Testis (tissue), 2 donors: ENCODE measurements at regions not wholly inside any gene's neighbourhood (a gene's known extent, or its start where the extent isn't known, plus 50 kb on each side); places are given as distances from the start of the nearest gene placed in this dataset.

Experiments used
- POLR2A ChIP-seq: fragments of 450-650 bp; IDR thresholded peaks from one replicate; pipeline ENCODE4 v1.6.1; 2017; ENCODE audit warnings: antibody characterized with exemption, mild to moderate bottlenecking, moderate library complexity
- TF ChIP-seq, protein P1 (sequence below), 3 experiments: fragments of 450-650 bp in 2 of 3; fragments of 200-600 bp in 1 of 3; sonication (generic) in 1 of 3; IDR thresholded peaks; one replicate each; pipeline ENCODE4 v1.5.1; 2016 to 2019; ENCODE audit warnings: antibody characterized with exemption in 3 of 3, mild to moderate bottlenecking in 2 of 3, moderate library complexity in 1 of 3

DNA sequence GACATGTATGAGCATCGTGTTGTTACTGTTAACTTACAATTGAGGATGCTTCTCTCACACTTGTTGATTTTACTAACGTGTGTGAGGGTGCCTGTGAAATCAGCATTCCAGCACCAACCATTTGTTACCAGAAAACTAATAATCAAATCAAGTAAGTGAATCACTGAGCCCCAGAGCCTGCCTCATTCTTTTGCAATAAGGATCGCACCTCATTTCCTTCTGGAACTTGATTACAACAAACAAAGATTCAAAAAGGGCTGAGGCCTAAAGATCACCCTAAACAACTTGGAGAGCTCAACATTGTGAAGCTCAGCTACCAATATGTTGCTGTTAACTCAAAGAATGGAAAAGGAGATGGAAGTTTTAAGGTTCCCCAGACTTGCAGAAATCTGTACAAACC lies 274.7 kb downstream of the TFAP2A start:
- TF ChIP-seq, protein P1, sequence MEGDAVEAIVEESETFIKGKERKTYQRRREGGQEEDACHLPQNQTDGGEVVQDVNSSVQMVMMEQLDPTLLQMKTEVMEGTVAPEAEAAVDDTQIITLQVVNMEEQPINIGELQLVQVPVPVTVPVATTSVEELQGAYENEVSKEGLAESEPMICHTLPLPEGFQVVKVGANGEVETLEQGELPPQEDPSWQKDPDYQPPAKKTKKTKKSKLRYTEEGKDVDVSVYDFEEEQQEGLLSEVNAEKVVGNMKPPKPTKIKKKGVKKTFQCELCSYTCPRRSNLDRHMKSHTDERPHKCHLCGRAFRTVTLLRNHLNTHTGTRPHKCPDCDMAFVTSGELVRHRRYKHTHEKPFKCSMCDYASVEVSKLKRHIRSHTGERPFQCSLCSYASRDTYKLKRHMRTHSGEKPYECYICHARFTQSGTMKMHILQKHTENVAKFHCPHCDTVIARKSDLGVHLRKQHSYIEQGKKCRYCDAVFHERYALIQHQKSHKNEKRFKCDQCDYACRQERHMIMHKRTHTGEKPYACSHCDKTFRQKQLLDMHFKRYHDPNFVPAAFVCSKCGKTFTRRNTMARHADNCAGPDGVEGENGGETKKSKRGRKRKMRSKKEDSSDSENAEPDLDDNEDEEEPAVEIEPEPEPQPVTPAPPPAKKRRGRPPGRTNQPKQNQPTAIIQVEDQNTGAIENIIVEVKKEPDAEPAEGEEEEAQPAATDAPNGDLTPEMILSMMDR (IDR thresholded peaks at IDR 0.05), result no peak
- no peak for TF ChIP-seq POLR2A
